Inferior parietal cortex (tissue), 1 donor: ENCODE measurements at regions not wholly inside any gene's neighbourhood (a gene's known extent, or its start where the extent isn't known, plus 50 kb on each side); places are given as distances from the start of the nearest gene placed in this dataset.
"Not testable (repeated sequence)": the region's sequence is repeated elsewhere in the genome, so short reads cannot be mapped to it uniquely, and the experiment has no call there.

Source experiments
- DNase-seq: peaks from one replicate; pipeline ENCODE4 v3.0.0-alpha.2; 2016; ENCODE audit errors: extremely low spot score

- DNase-seq = not testable (repeated sequence)
These were observed 101.9 kb upstream of the SEC22B start for GRCh38 chr1:120278259-120278610.

- DNase-seq = not testable (repeated sequence)
These were observed 101.3 kb upstream of the SEC22B start for GRCh38 chr1:120277428-120278258.

DNA sequence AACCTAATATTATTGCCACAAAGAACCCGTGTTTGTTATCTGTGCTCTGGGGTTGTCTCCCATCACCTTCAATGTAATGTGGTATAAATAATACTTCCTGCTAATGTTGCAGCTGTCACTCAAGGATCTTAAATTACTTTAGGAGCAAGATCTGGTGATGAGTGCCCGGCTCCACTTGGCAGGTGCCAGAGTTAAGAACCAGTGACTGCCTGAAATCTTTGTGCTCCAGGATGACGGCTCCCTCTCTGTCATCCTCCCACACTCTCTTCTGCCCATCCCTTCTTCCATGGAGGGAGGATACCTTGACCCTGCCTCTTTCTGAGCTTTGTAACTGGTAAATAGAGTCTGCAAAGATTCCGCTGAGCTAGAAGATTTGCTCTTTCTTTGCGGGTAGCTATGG, 100.4 kb upstream of the SEC22B start:
- DNase-seq = not testable (repeated sequence)

GRCh38 chr1:120274438-120274837, 98.1 kb upstream of the SEC22B start:
- not testable (repeated sequence) for DNase-seq

DNA sequence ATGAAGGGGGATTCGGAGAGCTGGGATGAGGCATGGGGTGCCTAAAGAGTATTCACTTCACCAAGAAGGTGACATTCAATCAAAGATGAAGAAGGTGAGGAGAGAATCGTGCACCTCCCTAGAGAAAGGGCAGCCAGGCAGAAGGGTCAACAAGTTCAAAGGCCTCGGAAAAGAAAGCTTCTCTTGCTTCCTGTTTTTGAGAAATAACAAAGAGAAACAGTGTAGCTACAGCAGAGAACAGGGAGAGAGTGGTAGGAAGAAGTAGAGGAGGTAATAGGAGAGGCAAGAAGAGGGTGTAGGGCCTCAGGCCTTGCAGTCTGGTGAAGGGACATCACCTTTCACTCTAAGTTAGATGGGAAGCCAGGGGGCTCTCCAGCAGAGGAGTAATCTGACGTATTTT, 97.0 kb upstream of the SEC22B start:
- DNase-seq = not testable (repeated sequence)

DNA sequence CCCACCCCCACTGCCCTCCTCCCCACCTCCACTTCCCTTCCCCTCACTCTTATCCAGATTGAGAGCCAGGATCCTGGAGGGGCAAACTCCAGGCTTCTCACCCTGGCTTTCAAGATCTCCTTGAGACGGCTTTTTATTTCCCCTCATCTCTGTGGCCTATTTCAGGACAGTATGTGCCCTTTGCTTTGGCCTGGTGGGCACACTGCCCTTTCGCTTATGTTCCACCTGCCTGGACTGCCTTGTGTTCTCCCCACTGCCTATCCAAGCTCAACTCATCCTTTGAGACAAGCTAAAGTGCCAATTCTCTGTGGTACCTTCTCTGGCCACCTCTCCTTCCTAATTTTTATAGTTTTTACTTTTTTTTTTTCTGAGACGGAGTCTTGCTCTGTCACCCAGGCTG, 95.9 kb upstream of the SEC22B start:
- DNase-seq = not testable (repeated sequence)

- DNase-seq = not testable (repeated sequence)
These were observed 95.4 kb upstream of the SEC22B start for GRCh38 chr1:120271561-120272221.

- not testable (repeated sequence) for DNase-seq
These were observed 91.7 kb upstream of the SEC22B start for GRCh38 chr1:120267894-120268551.

- not testable (repeated sequence) for DNase-seq
These were observed 88.2 kb upstream of the SEC22B start for GRCh38 chr1:120264564-120264963.

DNA sequence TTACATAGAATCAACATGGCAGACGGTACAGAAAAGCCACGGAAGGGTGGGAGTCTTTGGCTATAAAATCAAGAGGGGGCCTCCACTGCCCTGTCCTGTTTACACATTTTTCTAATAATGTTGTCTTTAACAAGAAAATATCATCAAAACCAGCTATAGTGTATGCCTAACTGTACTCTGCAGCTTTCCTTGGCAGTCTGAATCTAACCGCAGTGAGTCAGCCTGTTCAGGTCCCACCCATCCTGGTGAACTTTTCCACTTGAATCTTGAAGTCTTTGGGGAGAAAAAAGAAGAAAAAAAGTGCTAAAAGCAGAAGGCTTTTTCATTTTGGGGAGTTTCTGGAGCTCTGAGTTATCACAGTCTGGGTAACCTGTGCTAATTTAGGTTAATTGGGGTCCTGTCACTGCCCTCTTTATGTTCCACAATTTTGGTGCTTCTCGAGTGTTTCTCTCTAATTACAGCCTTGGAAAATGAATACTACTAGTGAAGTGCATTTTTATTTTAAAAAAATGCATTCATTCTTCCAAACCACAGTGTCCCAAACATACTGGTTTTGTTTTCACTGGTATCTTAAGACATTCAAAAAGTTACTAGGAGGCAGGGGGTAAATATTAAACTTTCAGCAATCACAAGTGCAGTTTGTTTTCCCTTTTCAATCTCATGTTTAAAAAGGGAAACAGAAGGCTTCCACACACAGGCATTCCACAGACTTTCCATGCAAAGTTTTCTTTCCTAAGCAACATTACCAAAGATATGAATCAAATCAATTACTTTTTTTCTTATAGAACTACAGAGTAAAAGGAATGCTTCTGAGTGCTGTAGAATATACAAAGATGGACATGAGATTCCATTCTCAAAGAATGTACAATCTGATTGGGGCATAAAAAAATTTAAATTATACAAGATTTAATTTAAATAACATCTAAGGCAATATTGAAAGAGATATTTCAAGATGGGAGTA, 86.8 kb upstream of the SEC22B start:
- DNase-seq = not testable (repeated sequence)

- not testable (repeated sequence) for DNase-seq
These were observed 81.4 kb upstream of the SEC22B start for GRCh38 chr1:120257778-120258105.

- not testable (repeated sequence) for DNase-seq
These were observed 80.9 kb upstream of the SEC22B start for GRCh38 chr1:120257064-120257777.

GRCh38 chr1:120250756-120251155, 74.4 kb upstream of the SEC22B start:
- DNase-seq = not testable (repeated sequence)

DNA sequence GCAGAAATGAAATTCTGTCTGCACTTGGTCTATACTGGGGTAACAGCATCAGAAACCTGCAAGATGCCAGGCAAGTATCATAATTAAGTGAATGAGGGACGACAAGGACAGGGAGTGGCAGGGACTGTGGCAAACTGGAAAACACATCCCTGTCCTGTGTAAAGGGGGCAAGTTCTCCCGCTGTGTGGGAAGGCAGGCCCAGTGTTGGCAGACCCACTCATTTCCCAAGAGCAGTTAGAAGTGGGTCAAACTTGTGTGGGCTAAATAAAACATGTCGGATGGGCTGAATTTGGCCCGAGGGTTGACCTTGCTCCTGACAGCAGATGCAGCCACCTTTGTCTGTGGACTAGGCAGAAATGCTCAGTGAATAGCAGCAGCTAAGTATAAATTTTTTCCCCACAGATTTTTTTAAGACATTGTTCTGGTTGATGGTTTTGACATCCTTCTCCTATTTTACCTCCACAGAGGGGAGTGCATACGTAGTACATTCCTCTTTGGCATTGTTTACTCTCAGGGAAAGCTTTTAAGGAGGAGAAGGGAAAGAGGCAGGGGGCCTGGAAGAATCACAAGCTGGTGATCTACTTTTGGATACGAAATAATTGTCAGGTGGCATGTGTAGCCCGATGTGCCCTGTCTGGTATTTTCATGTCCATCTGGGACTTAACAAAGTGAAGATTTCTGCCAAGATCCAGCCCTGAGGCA, 72.6 kb upstream of the SEC22B start:
- DNase-seq = not testable (repeated sequence)

GRCh38 chr1:120248203-120248602, 71.9 kb upstream of the SEC22B start:
- not testable (repeated sequence) for DNase-seq

DNA sequence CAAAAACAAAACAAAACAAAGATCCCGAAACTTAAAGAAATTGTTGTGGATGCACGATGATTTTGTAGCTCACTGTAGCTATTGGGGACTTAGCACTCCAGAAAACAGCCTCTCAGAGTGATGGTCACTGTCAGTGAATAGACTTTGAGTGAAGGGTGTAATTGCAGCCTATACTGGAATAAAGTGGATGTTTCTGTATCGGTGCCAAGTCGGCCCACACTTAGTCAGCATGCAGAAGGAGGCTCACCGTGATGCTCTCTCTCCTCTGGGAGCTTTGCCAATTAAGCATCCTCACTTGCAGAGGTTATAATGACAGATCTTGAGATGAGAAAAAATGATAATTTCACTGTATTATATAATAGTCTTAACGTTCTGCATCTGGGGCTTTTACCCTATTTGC, 67.5 kb upstream of the SEC22B start:
- DNase-seq = not testable (repeated sequence)

GRCh38 chr1:120242582-120242981, 66.3 kb upstream of the SEC22B start:
- DNase-seq = not testable (repeated sequence)

GRCh38 chr1:120241868-120242267, 65.5 kb upstream of the SEC22B start:
- not testable (repeated sequence) for DNase-seq

- DNase-seq = not testable (repeated sequence)
These were observed 63.9 kb upstream of the SEC22B start for GRCh38 chr1:120240181-120240580.

GRCh38 chr1:120239351-120239750, 63.0 kb upstream of the SEC22B start:
- DNase-seq = not testable (repeated sequence)
